ENCODE measurements at regions not wholly inside any gene's neighbourhood (a gene's known extent, or its start where the extent isn't known, plus 50 kb on each side); places are given as distances from the start of the nearest gene placed in this dataset.

- H3K4me3 ChIP-seq (ENCODE audit: low read length): no peak overlapping the region
- no peak for DNase-seq (ENCODE audit: low read depth, low spot score)
Observed at GRCh38 chr12:24036438-24037216, 87.2 kb upstream of the SOX5 start.

- H3K4me3 ChIP-seq (ENCODE audit: low read length): no peak overlapping the region
- DNase-seq (ENCODE audit: low read depth, low spot score): no peak
Observed at GRCh38 chr12:24034894-24035293, 85.4 kb upstream of the SOX5 start.

GRCh38 chr12:24034160-24034559 lies 84.7 kb upstream of the SOX5 start:
- no peak overlapping the region for H3K4me3 ChIP-seq (ENCODE audit: low read length)
- DNase-seq (ENCODE audit: low read depth, low spot score): no peak

GRCh38 chr12:24027352-24027751 lies 77.9 kb upstream of the SOX5 start:
- H3K4me3 ChIP-seq (ENCODE audit: low read length): no peak overlapping the region
- DNase-seq (ENCODE audit: low read depth, low spot score): no peak

GRCh38 chr12:24025153-24025798 lies 75.8 kb upstream of the SOX5 start:
- H3K4me3 ChIP-seq (ENCODE audit: low read length): no peak overlapping the region
- DNase-seq (ENCODE audit: low read depth, low spot score): no peak

- H3K4me3 ChIP-seq (ENCODE audit: low read length): no peak overlapping the region
- DNase-seq (ENCODE audit: low read depth, low spot score): no peak
Observed at GRCh38 chr12:24023081-24023480, 73.6 kb upstream of the SOX5 start.

GRCh38 chr12:24021164-24021502 lies 71.7 kb upstream of the SOX5 start:
- no peak overlapping the region for H3K4me3 ChIP-seq (ENCODE audit: low read length)
- DNase-seq (ENCODE audit: low read depth, low spot score): no peak

GRCh38 chr12:24020397-24021163 lies 71.1 kb upstream of the SOX5 start:
- no peak for DNase-seq (ENCODE audit: low read depth, low spot score)
- no peak overlapping the region for H3K4me3 ChIP-seq (ENCODE audit: low read length)

GRCh38 chr12:24015833-24016160 lies 66.3 kb upstream of the SOX5 start:
- H3K4me3 ChIP-seq (ENCODE audit: low read length): no peak overlapping the region
- no peak for DNase-seq (ENCODE audit: low read depth, low spot score)

GRCh38 chr12:24014915-24015832 lies 65.7 kb upstream of the SOX5 start:
- no peak for DNase-seq (ENCODE audit: low read depth, low spot score)
- H3K4me3 ChIP-seq (ENCODE audit: low read length): no peak overlapping the region

GRCh38 chr12:24014240-24014639 lies 64.8 kb upstream of the SOX5 start:
- no peak overlapping the region for H3K4me3 ChIP-seq (ENCODE audit: low read length)
- DNase-seq (ENCODE audit: low read depth, low spot score): no peak

GRCh38 chr12:24012528-24012927 lies 63.1 kb upstream of the SOX5 start:
- no peak overlapping the region for H3K4me3 ChIP-seq (ENCODE audit: low read length)
- no peak for DNase-seq (ENCODE audit: low read depth, low spot score)

GRCh38 chr12:24011927-24012507 lies 62.5 kb upstream of the SOX5 start:
- no peak overlapping the region for H3K4me3 ChIP-seq (ENCODE audit: low read length)
- no peak for DNase-seq (ENCODE audit: low read depth, low spot score)

GRCh38 chr12:24008166-24008565 lies 58.7 kb upstream of the SOX5 start:
- no peak for DNase-seq (ENCODE audit: low read depth, low spot score)
- no peak overlapping the region for H3K4me3 ChIP-seq (ENCODE audit: low read length)
